AG04450 (cell line): ENCODE measurements at regions not wholly inside any gene's neighbourhood (a gene's known extent, or its start where the extent isn't known, plus 50 kb on each side); places are given as distances from the start of the nearest gene placed in this dataset.

Source experiments
- CTCF ChIA-PET: fragments of 300-600, 350-600 bp; formaldehyde crosslinking; extraction: SDS; loops from one replicate; lab custom pipeline; 2022; ENCODE audit warnings: antibody characterized with exemption, inconsistent platforms; lab: Charles Lee
- POLR2A ChIA-PET: fragments of 350-600 bp; formaldehyde crosslinking; extraction: SDS; loops from one replicate; lab custom pipeline; 2021; ENCODE audit warnings: antibody characterized with exemption, inconsistent platforms; lab: Yijun Ruan, JAX
- DNase-seq: peaks from one replicate; pipeline ENCODE4 v3.0.0-alpha.2; 2011; ENCODE audit warnings: low read depth, low spot score
- H3K27ac ChIP-seq: one replicate; pipeline ENCODE4 v1.5.1; 2012; ENCODE audit warnings: low read depth, low read length, control low read depth
- H3K27me3 ChIP-seq: one replicate; pipeline ENCODE4 v1.6.0; 2012; ENCODE audit warnings: low read length; ENCODE audit not compliant: control insufficient read depth, insufficient read depth
- H3K4me3 ChIP-seq: 2 replicates; pipeline ENCODE4 v1.5.1; 2011; ENCODE audit warnings: mild to moderate bottlenecking, low read depth, low read length, control low read depth
- H3K9me3 ChIP-seq: 2 replicates; pipeline ENCODE4 v1.5.1; 2012; ENCODE audit warnings: low read length; ENCODE audit not compliant: control insufficient read depth, insufficient read depth
- CTCF ChIP-seq: IDR thresholded peaks from 2 replicates; pipeline ENCODE4 v1.5.1; 2011; ENCODE audit warnings: low read depth, low read length, control low read depth, inconsistent platforms

GRCh38 chr15:46061002-46061401, 426.2 kb downstream of the SQOR start:
- H3K4me3 ChIP-seq: no peak overlapping the region
- no peaks in the 10 kb centered on the region for H3K27me3 ChIP-seq
- TF ChIP-seq CTCF: no peak
- CTCF ChIA-PET: no interaction called here
- no peak overlapping the region for H3K27ac ChIP-seq
- POLR2A ChIA-PET: no interaction called here
- no peaks in the 10 kb centered on the region for H3K9me3 ChIP-seq
- no peak for DNase-seq

- no peak for DNase-seq
- CTCF ChIA-PET: interaction anchor here (1.2 kb wide), 1 partner anchor 235 kb away, joined by 4 read pairs; no protein-coding TSS in a partner anchor
- H3K27ac ChIP-seq: no peak overlapping the region
- no peak overlapping the region for H3K4me3 ChIP-seq
- no peaks in the 10 kb centered on the region for H3K27me3 ChIP-seq
- no peaks in the 10 kb centered on the region for H3K9me3 ChIP-seq
- TF ChIP-seq CTCF: no peak
- POLR2A ChIA-PET: no interaction called here
These were observed 442.4 kb downstream of the SQOR start for GRCh38 chr15:46077220-46077619.

GRCh38 chr15:46079046-46079445, 444.2 kb downstream of the SQOR start:
- no peak for DNase-seq
- no peak overlapping the region for H3K4me3 ChIP-seq
- H3K27ac ChIP-seq: no peak overlapping the region
- POLR2A ChIA-PET: no interaction called here
- H3K9me3 ChIP-seq: no peaks in the 10 kb centered on the region
- CTCF ChIA-PET: interaction anchor here (1.1 to 1.5 kb wide), 2 partner anchors 13 to 44 kb away, joined by 3 read pairs; no protein-coding TSS in a partner anchor
- TF ChIP-seq CTCF: no peak
- H3K27me3 ChIP-seq: no peaks in the 10 kb centered on the region

GRCh38 chr15:46080016-46080415, 445.2 kb downstream of the SQOR start:
- no peak for TF ChIP-seq CTCF
- no peak for DNase-seq
- Histone ChIP-seq H3K4me3 (no peak overlapping the region), H3K27ac (no peak overlapping the region), H3K27me3 (no peaks in the 10 kb centered on the region), H3K9me3 (no peaks in the 10 kb centered on the region)
- ChIA-PET CTCF (interaction anchor here (0.8 to 2.0 kb wide), 3 partner anchors 11 to 375 kb away, joined by 3 to 9 read pairs (median 3); no protein-coding TSS in a partner anchor), POLR2A (no interaction called here)

GRCh38 chr15:46088486-46089445, 453.9 kb downstream of the SQOR start:
- POLR2A ChIA-PET: no interaction called here
- Histone ChIP-seq H3K4me3 (no peak overlapping the region), H3K27me3 (no peaks in the 10 kb centered on the region), H3K9me3 (no peaks in the 10 kb centered on the region), H3K27ac (no peak overlapping the region)
- CTCF ChIA-PET: interaction anchor here (1.0 to 1.7 kb wide), 3 partner anchors 10 to 383 kb away, joined by 3 to 7 read pairs (median 7); no protein-coding TSS in a partner anchor
- TF ChIP-seq CTCF: no peak
- DNase-seq: no peak
